WTC11 (cell line): ENCODE measurements at regions not wholly inside any gene's neighbourhood (a gene's known extent, or its start where the extent isn't known, plus 50 kb on each side); places are given as distances from the start of the nearest gene placed in this dataset.

ENCODE experiments used
- ATAC-seq: fragments of 200-7000 bp; cut with Tn5 transposase; 2 replicates; pipeline ENCODE4 v1.10.0; 2021; ENCODE audit warnings: mild to moderate bottlenecking, moderate library complexity
- CTCF ChIA-PET: fragments of 300-600 bp; sonication (Branson Sonifier 250); formaldehyde crosslinking; loops from one replicate; lab custom pipeline; 2021; ENCODE audit warnings: antibody characterized with exemption; lab: Charles Lee
- POLR2A ChIA-PET: fragments of 350-600 bp; sonication (Branson Sonifier 250); formaldehyde crosslinking; loops from one replicate; lab custom pipeline; 2021; ENCODE audit warnings: antibody characterized with exemption; lab: Charles Lee
- DNase-seq: peaks from one replicate; pipeline ENCODE4 v3.0.0; 2021; ENCODE audit warnings: low spot score
- H3K27ac Mint-ChIP-seq: 2 replicates; pipeline ENCODE4 v1.8.0; 2021; ENCODE audit warnings: mixed read lengths
- H3K27me3 Mint-ChIP-seq: 2 replicates; pipeline ENCODE4 v1.8.0; 2021; ENCODE audit warnings: low read depth, mild to moderate bottlenecking, moderate library complexity, mixed read lengths
- H3K36me3 Mint-ChIP-seq: 2 replicates; pipeline ENCODE4 v1.8.0; 2021; ENCODE audit warnings: mixed read lengths
- H3K4me1 Mint-ChIP-seq: 2 replicates; pipeline ENCODE4 v1.8.0; 2022; ENCODE audit warnings: mixed read lengths
- H3K4me3 Mint-ChIP-seq: 2 replicates; pipeline ENCODE4 v1.8.0; 2021; ENCODE audit warnings: mild to moderate bottlenecking, moderate library complexity, mixed read lengths
- H3K9me3 Mint-ChIP-seq: 2 replicates; pipeline ENCODE4 v1.8.0; 2021; ENCODE audit warnings: mixed read lengths
- CREM ChIP-seq: sonication (generic); formaldehyde crosslinking; IDR thresholded peaks from 2 replicates; pipeline ENCODE4 v1.8.1; 2022; ENCODE audit warnings: mild to moderate bottlenecking, missing genetic modification reagents, moderate library complexity
- EMX1 ChIP-seq: fragments of 250-450 bp; sonication (Bioruptor Pico); IDR thresholded peaks from 2 replicates; pipeline ENCODE4 v1.8.0; 2021; ENCODE audit warnings: mild to moderate bottlenecking
- HMGA2 ChIP-seq: fragments of 250-450 bp; sonication (Bioruptor Pico); IDR thresholded peaks from 2 replicates; pipeline ENCODE4 v1.4.0; 2021; ENCODE audit warnings: mild to moderate bottlenecking, moderate library complexity
- NR1H2 ChIP-seq: sonication (generic); formaldehyde crosslinking; IDR thresholded peaks from 2 replicates; pipeline ENCODE4 v1.9.0; 2021; ENCODE audit warnings: mild to moderate bottlenecking, moderate library complexity, missing genetic modification reagents
- PRDM15 ChIP-seq: sonication (generic); formaldehyde crosslinking; IDR thresholded peaks from 2 replicates; pipeline ENCODE4 v1.8.0; 2022; ENCODE audit warnings: missing genetic modification reagents
- PREB ChIP-seq: sonication (generic); formaldehyde crosslinking; IDR thresholded peaks from 2 replicates; pipeline ENCODE4 v1.8.1; 2022; ENCODE audit warnings: mild to moderate bottlenecking, missing genetic modification reagents, moderate library complexity, borderline replicate concordance
- SMAD3 ChIP-seq: sonication (generic); formaldehyde crosslinking; IDR thresholded peaks from 2 replicates; pipeline ENCODE4 v1.8.0; 2022; ENCODE audit warnings: missing genetic modification reagents, mild to moderate bottlenecking, borderline replicate concordance
- STAT6 ChIP-seq: sonication (generic); formaldehyde crosslinking; conservative IDR thresholded peaks from 2 replicates; pipeline ENCODE4 v1.8.1; 2023; ENCODE audit warnings: mild to moderate bottlenecking, low read depth, missing genetic modification reagents, moderate library complexity
- TCF7 ChIP-seq: sonication (generic); formaldehyde crosslinking; IDR thresholded peaks from 2 replicates; pipeline ENCODE4 v1.8.0; 2022; ENCODE audit warnings: mild to moderate bottlenecking, low read depth, missing genetic modification reagents, moderate library complexity
- USF1 ChIP-seq: sonication (generic); formaldehyde crosslinking; IDR thresholded peaks from 2 replicates; pipeline ENCODE4 v1.8.0; 2022; ENCODE audit warnings: mild to moderate bottlenecking, missing genetic modification reagents
- ZMAT4 ChIP-seq: fragments of 250-450 bp; sonication (Bioruptor Pico); IDR thresholded peaks from 2 replicates; pipeline ENCODE4 v1.9.0; 2021; ENCODE audit warnings: mild to moderate bottlenecking
- ZNF423 ChIP-seq: fragments of 250-450 bp; sonication (Bioruptor Pico); IDR thresholded peaks from 2 replicates; pipeline ENCODE4 v2.1.2; 2022; ENCODE audit warnings: mild to moderate bottlenecking, moderate library complexity
- ZNF671 ChIP-seq: fragments of 250-450 bp; sonication (Bioruptor Pico); IDR thresholded peaks from 2 replicates; pipeline ENCODE4 v1.8.0; 2021; ENCODE audit warnings: mild to moderate bottlenecking
- TF ChIP-seq, protein P1 (sequence below): sonication (generic); formaldehyde crosslinking; IDR thresholded peaks from 2 replicates; pipeline ENCODE4 v1.8.0; 2023; ENCODE audit warnings: mild to moderate bottlenecking, missing genetic modification reagents
- TF ChIP-seq, protein P2 (sequence below): sonication (generic); formaldehyde crosslinking; IDR thresholded peaks from 2 replicates; pipeline ENCODE4 v1.8.0; 2023; ENCODE audit warnings: missing genetic modification reagents

GRCh38 chr6:164308339-164308738 lies 893.8 kb downstream of the QKI start:
- ATAC-seq (no peak), DNase-seq (no peak)
- no peak overlapping the region for H3K27ac Mint-ChIP-seq
- no peak for TF ChIP-seq PRDM15 (CRISPR knock-in tag)
- TF ChIP-seq, protein P1, sequence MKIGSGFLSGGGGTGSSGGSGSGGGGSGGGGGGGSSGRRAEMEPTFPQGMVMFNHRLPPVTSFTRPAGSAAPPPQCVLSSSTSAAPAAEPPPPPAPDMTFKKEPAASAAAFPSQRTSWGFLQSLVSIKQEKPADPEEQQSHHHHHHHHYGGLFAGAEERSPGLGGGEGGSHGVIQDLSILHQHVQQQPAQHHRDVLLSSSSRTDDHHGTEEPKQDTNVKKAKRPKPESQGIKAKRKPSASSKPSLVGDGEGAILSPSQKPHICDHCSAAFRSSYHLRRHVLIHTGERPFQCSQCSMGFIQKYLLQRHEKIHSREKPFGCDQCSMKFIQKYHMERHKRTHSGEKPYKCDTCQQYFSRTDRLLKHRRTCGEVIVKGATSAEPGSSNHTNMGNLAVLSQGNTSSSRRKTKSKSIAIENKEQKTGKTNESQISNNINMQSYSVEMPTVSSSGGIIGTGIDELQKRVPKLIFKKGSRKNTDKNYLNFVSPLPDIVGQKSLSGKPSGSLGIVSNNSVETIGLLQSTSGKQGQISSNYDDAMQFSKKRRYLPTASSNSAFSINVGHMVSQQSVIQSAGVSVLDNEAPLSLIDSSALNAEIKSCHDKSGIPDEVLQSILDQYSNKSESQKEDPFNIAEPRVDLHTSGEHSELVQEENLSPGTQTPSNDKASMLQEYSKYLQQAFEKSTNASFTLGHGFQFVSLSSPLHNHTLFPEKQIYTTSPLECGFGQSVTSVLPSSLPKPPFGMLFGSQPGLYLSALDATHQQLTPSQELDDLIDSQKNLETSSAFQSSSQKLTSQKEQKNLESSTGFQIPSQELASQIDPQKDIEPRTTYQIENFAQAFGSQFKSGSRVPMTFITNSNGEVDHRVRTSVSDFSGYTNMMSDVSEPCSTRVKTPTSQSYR (CRISPR knock-in tag), result no peak
- TF ChIP-seq SMAD3 (CRISPR knock-in tag), result no peak
- TF ChIP-seq STAT6, result no peak
- no peak for TF ChIP-seq ZNF671
- no peak for TF ChIP-seq ZMAT4
- TF ChIP-seq CREM, result no peak
- TF ChIP-seq, protein P2, sequence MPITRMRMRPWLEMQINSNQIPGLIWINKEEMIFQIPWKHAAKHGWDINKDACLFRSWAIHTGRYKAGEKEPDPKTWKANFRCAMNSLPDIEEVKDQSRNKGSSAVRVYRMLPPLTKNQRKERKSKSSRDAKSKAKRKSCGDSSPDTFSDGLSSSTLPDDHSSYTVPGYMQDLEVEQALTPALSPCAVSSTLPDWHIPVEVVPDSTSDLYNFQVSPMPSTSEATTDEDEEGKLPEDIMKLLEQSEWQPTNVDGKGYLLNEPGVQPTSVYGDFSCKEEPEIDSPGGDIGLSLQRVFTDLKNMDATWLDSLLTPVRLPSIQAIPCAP (CRISPR knock-in tag), result no peak
- no peak for TF ChIP-seq NR1H2
- CTCF ChIA-PET, result interaction anchor here (0.7 kb wide), 1 partner anchor 44 kb away, joined by 4 read pairs; no protein-coding TSS in a partner anchor
- H3K27me3 Mint-ChIP-seq, result no peaks in the 10 kb centered on the region
- H3K4me3 Mint-ChIP-seq, result no peak overlapping the region
- peaks cover 26% of the 10 kb centered on the region for H3K9me3 Mint-ChIP-seq
- 0 out of 2 replicates have a peak, but pooled peaks cover 3% of the 10 kb centered on the region for H3K4me1 Mint-ChIP-seq
- POLR2A ChIA-PET, result no interaction called here
- H3K36me3 Mint-ChIP-seq, result 0 out of 2 replicates have a peak, but pooled peaks cover 4% of the 10 kb centered on the region

DNA sequence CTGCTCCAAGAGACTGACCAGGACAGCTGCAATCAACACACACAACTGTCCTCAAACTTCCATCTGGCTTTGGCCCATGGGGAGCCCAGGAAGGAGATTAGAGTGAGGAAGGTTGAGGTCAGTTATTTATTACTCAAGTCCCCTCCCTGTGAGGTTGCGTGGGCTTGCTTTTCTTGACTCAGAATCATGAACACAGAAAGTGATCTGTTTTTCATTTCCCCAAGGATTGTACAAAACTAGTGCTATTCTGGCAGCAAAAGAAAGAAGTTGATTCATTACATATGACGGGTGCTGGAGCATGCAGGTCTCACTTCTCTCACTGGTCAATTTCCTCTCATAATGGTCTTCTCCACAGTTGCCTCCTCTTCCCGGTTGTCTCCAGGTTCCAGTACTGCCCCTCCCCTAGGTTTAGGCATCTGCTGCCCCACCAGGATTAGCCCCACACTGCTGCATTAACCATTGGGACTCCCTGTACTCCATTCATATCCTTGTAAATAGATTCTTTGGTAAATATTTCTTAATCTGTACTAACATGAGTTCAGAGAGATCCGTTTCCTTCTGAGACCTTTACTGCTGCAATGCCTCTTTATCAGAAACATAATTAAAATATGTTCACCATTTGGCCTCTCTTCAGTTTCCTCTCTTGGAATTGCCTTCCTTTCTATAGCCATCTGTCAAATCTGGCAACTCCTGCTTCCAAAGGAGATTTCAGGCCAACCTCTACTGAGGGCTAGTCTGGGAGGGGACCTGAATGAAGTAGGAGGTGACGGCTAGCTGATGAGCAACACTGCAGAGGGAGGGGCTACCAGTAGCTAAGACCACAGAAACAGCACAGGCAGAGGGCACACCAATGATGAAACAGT lies 888.8 kb downstream of the QKI start:
- Mint-ChIP-seq H3K27me3 (no peaks in the 10 kb centered on the region), H3K27ac (no peak overlapping the region), H3K9me3 (peaks cover 20% of the 10 kb centered on the region), H3K4me3 (no peak overlapping the region), H3K4me1 (0 out of 2 replicates have a peak, but pooled peaks cover 3% of the 10 kb centered on the region), H3K36me3 (no peaks in the 10 kb centered on the region)
- ChIA-PET POLR2A (interaction anchor here (0.6 kb wide), 1 partner anchor 28 kb away, joined by 8 read pairs; no protein-coding TSS in a partner anchor), CTCF (no interaction called here)
- ATAC-seq (no peak; the same call in 1 of the 2 replicates), DNase-seq (no peak)
- no peak for TF ChIP-seq PRDM15 (CRISPR knock-in tag)
- no peak for TF ChIP-seq TCF7 (CRISPR knock-in tag)
- TF ChIP-seq HMGA2 (CRISPR knock-in tag), result no peak
- TF ChIP-seq EMX1 (CRISPR knock-in tag), result no peak
- TF ChIP-seq PREB (CRISPR knock-in tag), result no peak
- TF ChIP-seq ZNF423 (CRISPR knock-in tag), result no peak
- no peak for TF ChIP-seq USF1 (CRISPR knock-in tag)
